MG63 (cell line): ENCODE measurements at regions not wholly inside any gene's neighbourhood (a gene's known extent, or its start where the extent isn't known, plus 50 kb on each side); places are given as distances from the start of the nearest gene placed in this dataset.

Experiments used
- DNase-seq: peaks from one replicate; pipeline ENCODE4 v3.0.0-alpha.2; 2020
- H3K27me3 ChIP-seq: fragments of 250-450 bp; sonication (Bioruptor Pico); 2 replicates; pipeline ENCODE4 v1.5.1; 2020; ENCODE audit warnings: mild to moderate bottlenecking, moderate library complexity
- H3K36me3 ChIP-seq: fragments of 250-450 bp; sonication (Bioruptor Pico); 2 replicates; pipeline ENCODE4 v1.5.1; 2020; ENCODE audit warnings: mild to moderate bottlenecking, moderate library complexity
- H3K4me3 ChIP-seq: fragments of 250-450 bp; sonication (Bioruptor Pico); 2 replicates; pipeline ENCODE4 v1.5.1; 2020; ENCODE audit warnings: mild to moderate bottlenecking, moderate library complexity
- H3K9me3 ChIP-seq: fragments of 250-450 bp; sonication (Bioruptor Pico); 2 replicates; pipeline ENCODE4 v1.5.1; 2020; ENCODE audit warnings: mild to moderate bottlenecking, moderate library complexity

DNA sequence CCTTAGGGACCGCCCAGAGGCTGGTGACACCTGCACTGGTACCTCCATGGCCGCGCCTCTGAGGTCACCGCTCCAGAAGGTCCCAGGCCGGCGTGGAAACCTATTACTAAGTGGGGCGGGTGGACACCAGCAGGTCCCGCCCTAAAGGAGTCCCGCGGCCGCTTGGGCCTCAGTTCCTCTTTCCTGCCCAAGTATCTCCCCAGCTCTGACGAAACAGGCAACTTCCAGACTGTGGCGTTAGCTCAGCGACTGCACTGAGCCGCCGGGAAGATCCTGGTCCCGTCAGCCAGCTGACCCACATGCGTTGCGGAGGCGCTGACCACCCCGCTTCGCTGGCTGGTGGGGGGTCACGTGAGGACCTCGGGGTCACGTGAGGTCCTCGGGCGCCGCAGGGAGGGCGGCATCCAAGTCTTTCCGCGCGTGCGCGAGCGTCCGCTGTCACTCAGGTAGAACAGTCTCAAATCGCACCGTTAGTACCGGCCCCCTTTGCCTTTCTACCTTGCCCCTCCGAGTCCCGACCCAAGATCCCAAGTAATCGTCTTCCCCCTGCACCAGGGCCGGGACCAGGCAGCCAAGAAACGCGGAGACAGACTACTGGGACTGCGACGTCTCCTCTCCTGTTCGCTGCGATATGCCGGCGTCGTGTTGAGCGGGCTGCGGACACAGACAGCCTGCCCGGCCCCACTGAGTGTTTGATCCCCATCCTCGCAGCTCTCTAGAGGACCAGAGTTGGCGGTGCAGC, 53.7 kb upstream of the KDM4C start:
- DNase-seq, result peak; percentile 64
- Histone ChIP-seq H3K9me3 (no peaks in the 10 kb centered on the region), H3K27me3 (no peaks in the 10 kb centered on the region), H3K4me3 (peak overlapping the region; percentile 49), H3K36me3 (no peaks in the 10 kb centered on the region)

DNA sequence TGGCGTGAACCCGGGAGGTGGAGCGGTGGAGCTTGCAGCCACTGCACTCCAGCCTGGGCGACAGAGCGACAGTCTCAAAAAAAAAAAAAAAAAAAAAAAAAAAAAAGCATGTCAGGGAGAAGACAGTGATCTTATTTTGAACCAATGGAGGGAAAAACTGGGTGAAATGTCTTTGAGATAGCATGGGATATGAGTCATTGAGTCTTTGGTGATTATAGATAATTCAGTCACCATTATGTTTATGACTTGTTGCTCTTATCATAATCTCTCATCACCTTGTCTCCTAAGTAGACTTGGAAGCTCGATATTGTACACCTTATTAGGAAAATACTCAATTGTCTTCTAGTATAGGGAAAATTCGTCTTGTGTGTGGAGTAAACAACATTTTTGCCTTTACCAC, 55.1 kb upstream of the KDM4C start:
- DNase-seq, result no peak
- H3K27me3 ChIP-seq, result no peaks in the 10 kb centered on the region
- no peak overlapping the region for H3K4me3 ChIP-seq
- no peaks in the 10 kb centered on the region for H3K36me3 ChIP-seq
- H3K9me3 ChIP-seq, result no peaks in the 10 kb centered on the region

DNA sequence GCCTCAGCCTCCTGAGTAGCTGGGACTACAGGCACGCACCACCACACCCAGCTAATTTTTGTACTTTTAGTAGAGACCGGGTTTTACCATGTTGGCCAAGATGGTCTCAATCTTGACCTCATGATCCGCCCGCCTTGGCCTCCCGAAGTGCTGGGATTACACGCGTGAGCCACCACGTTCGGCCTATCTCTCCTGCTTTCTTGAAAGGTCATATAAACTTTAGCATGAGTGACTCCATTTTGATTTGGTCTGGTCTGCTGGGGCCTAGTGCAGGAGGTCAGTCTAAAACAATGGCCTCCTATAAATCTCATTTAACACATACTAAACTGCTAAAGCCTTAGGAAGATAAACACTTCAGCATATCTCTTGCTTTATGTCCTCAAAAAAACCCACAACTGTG, 50.6 kb upstream of the GLDC start:
- no peak for DNase-seq
- no peaks in the 10 kb centered on the region for H3K27me3 ChIP-seq
- no peaks in the 10 kb centered on the region for H3K9me3 ChIP-seq
- H3K4me3 ChIP-seq, result no peak overlapping the region
- H3K36me3 ChIP-seq, result no peaks in the 10 kb centered on the region

DNA sequence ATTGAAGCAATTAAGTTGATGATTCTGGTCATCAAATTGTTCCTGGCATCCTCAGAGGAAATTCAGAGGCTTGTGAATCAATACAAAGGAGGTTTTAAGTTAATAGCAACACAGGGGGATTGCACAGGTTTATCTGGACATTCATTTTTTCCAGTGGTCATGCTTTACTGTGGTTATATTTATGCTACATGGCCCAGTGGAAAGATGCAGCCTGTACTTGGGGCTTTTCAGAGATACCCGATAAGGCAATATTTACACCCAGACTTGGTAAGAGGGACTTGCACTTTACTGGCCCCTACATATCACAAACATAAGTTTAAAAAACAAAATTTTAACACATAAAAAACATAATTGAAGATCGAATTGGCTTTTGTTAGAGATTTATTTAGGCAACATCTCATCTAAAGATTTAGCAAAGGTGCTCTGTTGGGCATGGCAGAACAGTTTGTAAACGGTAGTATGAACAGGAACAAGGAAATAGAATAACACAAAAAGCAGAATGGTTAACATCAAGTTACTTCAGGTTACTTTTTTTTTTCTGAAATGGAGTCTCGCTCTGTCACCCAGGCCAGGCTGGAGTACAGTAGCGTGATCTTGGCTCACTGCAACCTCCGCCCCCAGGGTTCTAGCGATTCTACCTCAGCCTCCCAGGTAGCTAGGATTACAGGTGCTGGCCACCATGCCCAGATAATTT, 49.7 kb upstream of the GLDC start:
- DNase-seq, result no peak
- Histone ChIP-seq H3K27me3 (no peaks in the 10 kb centered on the region), H3K9me3 (no peaks in the 10 kb centered on the region), H3K4me3 (no peak overlapping the region), H3K36me3 (no peaks in the 10 kb centered on the region)
